Inflammatory macrophage treated with lipopolysaccharide for 4 hours (primary cell): ENCODE measurements at regions not wholly inside any gene's neighbourhood (a gene's known extent, or its start where the extent isn't known, plus 50 kb on each side); places are given as distances from the start of the nearest gene placed in this dataset.

Experiments
- DNase-seq: peaks from one replicate; pipeline ENCODE4 v3.0.0-alpha.2; 2020

GRCh38 chr5:24804221-24804681, 159.5 kb upstream of the CDH10 start:
- no peak for DNase-seq

GRCh38 chr5:24791326-24791725, 146.5 kb upstream of the CDH10 start:
- no peak for DNase-seq

- DNase-seq: no peak
Observed at GRCh38 chr5:24789611-24790351, 145.0 kb upstream of the CDH10 start.

- DNase-seq: no peak
Observed at GRCh38 chr5:24788829-24789514, 144.2 kb upstream of the CDH10 start.

GRCh38 chr5:24786108-24786507, 141.3 kb upstream of the CDH10 start:
- DNase-seq: no peak

- DNase-seq: no peak
Observed at GRCh38 chr5:24783596-24783995, 138.8 kb upstream of the CDH10 start.

- no peak for DNase-seq
Observed at GRCh38 chr5:24777392-24777791, 132.6 kb upstream of the CDH10 start.

- no peak for DNase-seq
Observed at GRCh38 chr5:24773261-24773660, 128.5 kb upstream of the CDH10 start.

- DNase-seq: no peak
Observed at GRCh38 chr5:24767086-24767485, 122.3 kb upstream of the CDH10 start.

GRCh38 chr5:24765219-24765618, 120.4 kb upstream of the CDH10 start:
- no peak for DNase-seq

- DNase-seq: no peak
Observed at GRCh38 chr5:24750355-24750754, 105.6 kb upstream of the CDH10 start.

GRCh38 chr5:24749701-24750100, 104.9 kb upstream of the CDH10 start:
- no peak for DNase-seq

- no peak for DNase-seq
Observed at GRCh38 chr5:24747327-24747726, 102.5 kb upstream of the CDH10 start.

GRCh38 chr5:24742334-24742733, 97.6 kb upstream of the CDH10 start:
- DNase-seq: no peak

- no peak for DNase-seq
Observed at GRCh38 chr5:24737163-24737562, 92.4 kb upstream of the CDH10 start.

- DNase-seq: no peak
Observed at GRCh38 chr5:24735284-24735683, 90.5 kb upstream of the CDH10 start.

GRCh38 chr5:24732184-24732583, 87.4 kb upstream of the CDH10 start:
- DNase-seq: no peak

GRCh38 chr5:24720743-24721142, 76.0 kb upstream of the CDH10 start:
- DNase-seq: no peak

- no peak for DNase-seq
Observed at GRCh38 chr5:24714746-24715145, 70.0 kb upstream of the CDH10 start.

GRCh38 chr5:24712947-24713346, 68.2 kb upstream of the CDH10 start:
- no peak for DNase-seq

GRCh38 chr5:24712047-24712446, 67.3 kb upstream of the CDH10 start:
- DNase-seq: no peak

GRCh38 chr5:24703934-24704333, 59.2 kb upstream of the CDH10 start:
- DNase-seq: no peak
